PFSK-1 (cell line): ENCODE measurements at regions not wholly inside any gene's neighbourhood (a gene's known extent, or its start where the extent isn't known, plus 50 kb on each side); places are given as distances from the start of the nearest gene placed in this dataset.

Source experiments
- FOXP2 ChIP-seq: optimal IDR thresholded peaks from 2 replicates; pipeline ENCODE3; 2011; ENCODE audit warnings: borderline replicate concordance, control low read depth, inconsistent platforms; ENCODE audit not compliant: insufficient read depth; ENCODE audit errors: extremely low read length, extremely low read depth
- POLR2AphosphoS5 ChIP-seq: IDR thresholded peaks from 2 replicates; pipeline ENCODE4 v1.6.1; 2012; ENCODE audit warnings: low read depth, mild to moderate bottlenecking, control low read depth, low read length, moderate library complexity
- REST ChIP-seq, 2 experiments: IDR thresholded peaks; 2 replicates each; pipeline versions ENCODE4 v1.6.1 to v1.8.0; 2011 to 2012; ENCODE audit warnings: low read depth in 2 of 2, low read length in 2 of 2, control low read depth in 1 of 2, inconsistent platforms in 1 of 2, mild to moderate bottlenecking in 1 of 2, moderate library complexity in 1 of 2; ENCODE audit not compliant: insufficient read depth in 1 of 2

DNA sequence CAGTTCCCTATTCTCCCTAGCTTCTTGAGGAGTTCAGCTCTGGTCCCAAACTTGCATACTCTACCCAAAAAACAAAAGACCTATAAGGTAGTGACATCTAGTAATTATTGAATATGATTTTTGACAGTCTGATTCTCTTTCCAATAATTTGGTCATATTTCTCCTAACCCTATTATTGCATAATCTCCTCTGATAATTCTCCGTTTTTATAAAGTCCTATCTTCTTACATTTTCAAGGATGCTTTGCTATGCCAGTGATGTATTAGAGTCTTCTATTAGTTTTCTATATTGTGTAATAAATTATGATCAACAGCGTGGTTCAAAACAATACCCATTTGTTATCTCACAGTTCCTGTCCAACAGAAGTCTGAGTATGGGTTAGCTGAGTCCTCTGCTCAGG, 426.3 kb downstream of the BCL11A start:
- no peak for TF ChIP-seq FOXP2
- TF ChIP-seq POLR2AphosphoS5 = no peak
- no peak for TF ChIP-seq REST (IDR thresholded peaks at IDR 0.05; ENCODE audit: insufficient read depth in 1 of 2, low read depth in 2 of 2, low read length in 2 of 2)
